Prostate gland (tissue), 2 donors: ENCODE measurements at regions not wholly inside any gene's neighbourhood (a gene's known extent, or its start where the extent isn't known, plus 50 kb on each side); places are given as distances from the start of the nearest gene placed in this dataset.

Experiments
- CTCF ChIP-seq, 4 experiments: fragments of 200-600 bp in 2 of 4; fragments of 450-650 bp in 2 of 4; sonication (generic) in 2 of 4; IDR thresholded peaks; 1 replicate in 3 of 4; 2 replicates in 1 of 4; pipeline ENCODE4 v1.5.1; 2016 to 2019; ENCODE audit warnings: antibody characterized with exemption in 4 of 4, mild to moderate bottlenecking in 2 of 4, moderate library complexity in 2 of 4
- POLR2A ChIP-seq: fragments of 450-650 bp; IDR thresholded peaks from one replicate; pipeline ENCODE4 v1.6.1; 2016; ENCODE audit warnings: antibody characterized with exemption, mild to moderate bottlenecking
- POLR2AphosphoS5 ChIP-seq: sonication (generic); formaldehyde crosslinking; IDR thresholded peaks from one replicate; pipeline ENCODE4 v1.6.1; 2017; ENCODE audit warnings: antibody characterized with exemption

DNA sequence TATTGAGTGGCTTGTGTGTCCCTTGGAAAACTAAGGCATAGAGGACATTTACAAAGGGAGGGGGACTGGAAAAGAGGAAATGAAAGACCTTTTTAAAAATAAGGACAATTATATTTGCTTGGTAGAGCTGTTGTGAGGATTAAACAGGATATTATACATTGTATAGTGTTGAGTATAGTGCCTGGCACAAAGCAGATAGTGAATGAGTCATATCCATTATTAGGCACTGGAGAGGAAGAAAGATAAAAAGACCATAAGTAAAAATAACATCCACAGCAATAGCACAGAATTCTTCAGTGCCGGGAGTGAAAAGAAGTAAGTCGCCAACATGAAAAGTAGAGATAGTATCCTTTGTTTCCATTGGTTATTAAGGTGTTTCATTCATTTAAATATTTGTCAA is 623.3 kb downstream of the PDCD6IP start:
- TF ChIP-seq CTCF (IDR thresholded peaks at IDR 0.05) = no peak
- TF ChIP-seq POLR2A = no peak
- no peak for TF ChIP-seq POLR2AphosphoS5
